H9 (cell line): ENCODE measurements at regions not wholly inside any gene's neighbourhood (a gene's known extent, or its start where the extent isn't known, plus 50 kb on each side); places are given as distances from the start of the nearest gene placed in this dataset.

Source experiments
- DNase-seq: peaks from one replicate; pipeline ENCODE4 v3.0.0-alpha.2; 2017
- H2AFZ ChIP-seq: one replicate; pipeline ENCODE4 v1.6.1; 2013; ENCODE audit warnings: mild to moderate bottlenecking, low read length, control low read depth, moderate library complexity
- H2AK5ac ChIP-seq: 2 replicates; pipeline ENCODE4 v1.6.1; 2013; ENCODE audit warnings: low read length, control low read depth, mixed read lengths; ENCODE audit not compliant: insufficient read length
- H2BK120ac ChIP-seq: one replicate; pipeline ENCODE4 v1.6.1; 2013; ENCODE audit warnings: low read depth, mild to moderate bottlenecking, low read length, control low read depth, inconsistent platforms; ENCODE audit not compliant: poor library complexity, severe bottlenecking
- H2BK12ac ChIP-seq: 2 replicates; pipeline ENCODE4 v1.6.1; 2013; ENCODE audit warnings: low read length, control low read depth, mixed read lengths, low read depth; ENCODE audit not compliant: insufficient read length
- H2BK15ac ChIP-seq: 2 replicates; pipeline ENCODE4 v1.6.1; 2013; ENCODE audit warnings: low read depth, low read length, control low read depth
- H2BK20ac ChIP-seq: one replicate; pipeline ENCODE4 v1.6.1; 2013; ENCODE audit warnings: low read depth, mild to moderate bottlenecking, low read length, control low read depth, inconsistent platforms; ENCODE audit not compliant: poor library complexity, severe bottlenecking
- H2BK5ac ChIP-seq: 2 replicates; pipeline ENCODE4 v1.6.1; 2013; ENCODE audit warnings: low read length, control low read depth, mixed read lengths; ENCODE audit not compliant: insufficient read length
- H3K14ac ChIP-seq: 2 replicates; pipeline ENCODE4 v1.6.1; 2013; ENCODE audit warnings: low read length, control low read depth; ENCODE audit not compliant: insufficient read depth
- H3K18ac ChIP-seq: 2 replicates; pipeline ENCODE4 v1.6.1; 2013; ENCODE audit warnings: low read depth, mild to moderate bottlenecking, mixed read lengths, low read length, control low read depth; ENCODE audit not compliant: insufficient read length
- H3K23ac ChIP-seq: 2 replicates; pipeline ENCODE4 v1.6.1; 2013; ENCODE audit warnings: low read length, control low read depth, mixed read lengths, low read depth; ENCODE audit not compliant: insufficient read length
- H3K23me2 ChIP-seq: 2 replicates; pipeline ENCODE4 v1.6.1; 2013; ENCODE audit warnings: low read depth, mild to moderate bottlenecking, mixed read lengths, low read length, control low read depth; ENCODE audit not compliant: insufficient read length, poor library complexity, severe bottlenecking
- H3K27ac ChIP-seq: 2 replicates; pipeline ENCODE4 v1.5.1; 2013; ENCODE audit warnings: low read length, control low read depth, mixed read lengths, low read depth; ENCODE audit not compliant: insufficient read length
- H3K27me3 ChIP-seq: 2 replicates; pipeline ENCODE4 v1.6.1; 2013; ENCODE audit warnings: low read length, control low read depth, inconsistent platforms; ENCODE audit not compliant: insufficient read depth
- H3K4ac ChIP-seq: 2 replicates; pipeline ENCODE4 v1.6.1; 2013; ENCODE audit warnings: low read depth, mild to moderate bottlenecking, control low read depth, inconsistent platforms, low read length, moderate library complexity
- H3K4me1 ChIP-seq: 2 replicates; pipeline ENCODE4 v1.6.1; 2013; ENCODE audit warnings: low read length, control low read depth, inconsistent platforms; ENCODE audit not compliant: insufficient read depth
- H3K4me2 ChIP-seq: 2 replicates; pipeline ENCODE4 v1.6.1; 2013; ENCODE audit warnings: low read length, control low read depth, mixed read lengths; ENCODE audit not compliant: insufficient read length, insufficient read depth
- H3K56ac ChIP-seq: 2 replicates; pipeline ENCODE4 v1.6.1; 2013; ENCODE audit warnings: low read depth, mild to moderate bottlenecking, mixed read lengths, low read length, control low read depth; ENCODE audit not compliant: insufficient read length
- H3K79me1 ChIP-seq: 2 replicates; pipeline ENCODE4 v1.6.1; 2013; ENCODE audit warnings: low read depth, mild to moderate bottlenecking, moderate library complexity, low read length, control low read depth, inconsistent platforms; ENCODE audit not compliant: insufficient read depth, poor library complexity, severe bottlenecking
- H3K79me2 ChIP-seq: 2 replicates; pipeline ENCODE4 v1.6.1; 2013; ENCODE audit warnings: low read length, control low read depth, inconsistent platforms; ENCODE audit not compliant: insufficient read depth
- H3K9ac ChIP-seq: 2 replicates; pipeline ENCODE4 v1.6.1; 2013; ENCODE audit warnings: low read length, control low read depth, mixed read lengths; ENCODE audit not compliant: insufficient read length; ENCODE audit errors: extremely low read depth
- H3K9me3 ChIP-seq: one replicate; pipeline ENCODE4 v1.6.1; 2013; ENCODE audit warnings: low read depth, low read length, inconsistent platforms; ENCODE audit not compliant: control insufficient read depth
- H3T11ph ChIP-seq: one replicate; pipeline ENCODE4 v1.6.1; 2013; ENCODE audit warnings: mild to moderate bottlenecking, low read length, control low read depth, inconsistent platforms
- H4K20me1 ChIP-seq: one replicate; pipeline ENCODE4 v1.6.1; 2013; ENCODE audit not compliant: control insufficient read depth, insufficient read length, insufficient read depth
- H4K5ac ChIP-seq: 2 replicates; pipeline ENCODE4 v1.6.1; 2013; ENCODE audit warnings: low read depth, mild to moderate bottlenecking, mixed read lengths, low read length, control low read depth; ENCODE audit not compliant: insufficient read length
- H4K8ac ChIP-seq: replicated peaks from 2 replicates; pipeline ENCODE4 v1.6.1; 2013; ENCODE audit warnings: low read length, control low read depth, mixed read lengths, low read depth; ENCODE audit not compliant: insufficient read length
- H4K91ac ChIP-seq: 2 replicates; pipeline ENCODE4 v1.6.1; 2013; ENCODE audit warnings: low read depth, mild to moderate bottlenecking, moderate library complexity, mixed read lengths, low read length, control low read depth; ENCODE audit not compliant: insufficient read length
- H3K27ac Mint-ChIP-seq, 3 experiments: 2 replicates in 2 of 3; 3 replicates in 1 of 3; pipeline ENCODE4 v1.8.0; 2020 to 2021; ENCODE audit warnings: mixed read lengths in 3 of 3, mild to moderate bottlenecking in 1 of 3, moderate library complexity in 1 of 3
- H3K27me3 Mint-ChIP-seq: 2 replicates; pipeline ENCODE4 v1.8.0; 2021; ENCODE audit warnings: low read depth, mild to moderate bottlenecking, moderate library complexity, mixed read lengths
- H3K36me3 Mint-ChIP-seq, 3 experiments: 2 replicates in 2 of 3; 3 replicates in 1 of 3; pipeline ENCODE4 v1.8.0; 2020 to 2021; ENCODE audit warnings: low read depth in 3 of 3, mixed read lengths in 3 of 3; ENCODE audit not compliant: insufficient read depth in 1 of 3
- H3K4me1 Mint-ChIP-seq, 2 experiments: 2 replicates each; pipeline ENCODE4 v1.8.0; 2020; ENCODE audit warnings: mixed read lengths in 2 of 2
- H3K4me3 Mint-ChIP-seq, 2 experiments: 2 replicates in 1 of 2; 3 replicates in 1 of 2; pipeline ENCODE4 v1.8.0; 2020 to 2021; ENCODE audit warnings: mild to moderate bottlenecking in 2 of 2, mixed read lengths in 2 of 2, moderate library complexity in 1 of 2
- H3K9me3 Mint-ChIP-seq, 2 experiments: 2 replicates in 1 of 2; 3 replicates in 1 of 2; pipeline ENCODE4 v1.8.0; 2020; ENCODE audit warnings: mild to moderate bottlenecking in 2 of 2, mixed read lengths in 2 of 2, moderate library complexity in 1 of 2
- CTCF ChIP-seq: fragments of 200-600 bp; sonication (generic); conservative IDR thresholded peaks from 3 replicates; pipeline ENCODE4 v1.8.0; 2021; ENCODE audit warnings: antibody characterized with exemption, mild to moderate bottlenecking
- WGBS: extraction: QIAGEN DNeasy Blood & Tissue Kit; methylation state at CpG from one replicate; pipeline ENCODE4 v1.1.7; 2013; ENCODE audit warnings: missing lambda C conversion rate, low lambda C conversion rate, mixed read lengths; ENCODE audit not compliant: insufficient read length; ENCODE audit errors: extremely low coverage; 5-methylcytosine and 5-hydroxymethylcytosine counted together

GRCh38 chr20:20971810-20972209 is 134.3 kb downstream of the LINC00237 start:
- WGBS, result no CpG with 5 or more reads among the region's 6 CpGs
- DNase-seq, result no peak
- H2BK5ac ChIP-seq, result no peak overlapping the region
- no peaks in the 10 kb centered on the region for H4K20me1 ChIP-seq
- H3K9me3 ChIP-seq, result no peaks in the 10 kb centered on the region
- H2BK15ac ChIP-seq, result no peak overlapping the region
- H3K9ac ChIP-seq, result no peak overlapping the region
- H2BK12ac ChIP-seq, result no peak overlapping the region
- H3K23me2 ChIP-seq, result no peaks in the 10 kb centered on the region
- no peak overlapping the region for H3K18ac ChIP-seq
- TF ChIP-seq CTCF, result no peak
- H4K8ac ChIP-seq, result no peak overlapping the region
- H3K79me1 ChIP-seq, result no peaks in the 10 kb centered on the region
- no peak overlapping the region for H2AK5ac ChIP-seq
- no peak overlapping the region for H4K5ac ChIP-seq
- no peak overlapping the region for H3K23ac ChIP-seq
- no peaks in the 10 kb centered on the region for H3K27me3 ChIP-seq
- H3K14ac ChIP-seq, result no peak overlapping the region
- H3K27ac ChIP-seq, result no peak overlapping the region
- H3K4me1 Mint-ChIP-seq, result peaks cover 27 to 32% of the 10 kb centered on the region in 2 experiments
- H2BK20ac ChIP-seq, result no peak overlapping the region
- no peak overlapping the region for H4K91ac ChIP-seq
- H3K4me1 ChIP-seq, result peaks cover 5% of the 10 kb centered on the region; the same call in 1 of the 2 replicates
- H3K79me2 ChIP-seq, result no peaks in the 10 kb centered on the region
- H2BK120ac ChIP-seq, result no peak overlapping the region
- no peaks in the 10 kb centered on the region; a peak in 1 of 7 replicates for H3K36me3 Mint-ChIP-seq
- H2AFZ ChIP-seq, result no peak overlapping the region
- H3K4me2 ChIP-seq, result no peak overlapping the region
- peaks cover 2% of the 10 kb centered on the region; the same call in 1 of the 2 replicates for H3K27me3 Mint-ChIP-seq
- no peak overlapping the region for H3K4me3 Mint-ChIP-seq
- H3K4ac ChIP-seq, result no peak overlapping the region
- no peak overlapping the region for H3T11ph ChIP-seq
- no peak overlapping the region for H3K27ac Mint-ChIP-seq
- no peaks in the 10 kb centered on the region for H3K9me3 Mint-ChIP-seq
- no peak overlapping the region for H3K56ac ChIP-seq
